HCT116 (cell line): ENCODE measurements at regions not wholly inside any gene's neighbourhood (a gene's known extent, or its start where the extent isn't known, plus 50 kb on each side); places are given as distances from the start of the nearest gene placed in this dataset.

ENCODE experiments used
- CTCF ChIP-seq, 3 experiments: fragments of 200-600 bp in 1 of 3; sonication (generic) in 1 of 3; IDR thresholded peaks in 2 of 3; conservative IDR thresholded peaks in 1 of 3; 2 replicates each; pipeline ENCODE4 v1.5.1; 2012 to 2017; ENCODE audit warnings: low read depth in 2 of 3, low read length in 2 of 3, antibody characterized with exemption in 1 of 3, borderline replicate concordance in 1 of 3, control low read depth in 1 of 3, mild to moderate bottlenecking in 1 of 3, mixed read lengths in 1 of 3, mixed run types in 1 of 3, moderate library complexity in 1 of 3; ENCODE audit not compliant: insufficient read depth in 1 of 3
- JUND ChIP-seq: IDR thresholded peaks from 2 replicates; pipeline ENCODE4 v1.6.1; 2012
- POLR2AphosphoS5 ChIP-seq: IDR thresholded peaks from 2 replicates; pipeline ENCODE4 v1.6.1; 2011; ENCODE audit warnings: mild to moderate bottlenecking, low read depth, low read length, moderate library complexity

- TF ChIP-seq JUND (no peak), POLR2AphosphoS5 (no peak), CTCF (IDR thresholded peaks at IDR 0.05 in 2 of 3, conservative IDR thresholded peaks at IDR 0.05 in 1 of 3; ENCODE audit: borderline replicate concordance in 1 of 3, insufficient read depth in 1 of 3, low read depth in 2 of 3, low read length in 2 of 3) (no peak)
These were observed 131.9 kb upstream of the CAND1 start for GRCh38 chr12:67137256-67137655.
